GM21381 (cell line): ENCODE measurements at regions not wholly inside any gene's neighbourhood (a gene's known extent, or its start where the extent isn't known, plus 50 kb on each side); places are given as distances from the start of the nearest gene placed in this dataset.

Experiments
- ATAC-seq: cut with Tn5 transposase; IDR thresholded peaks from one replicate; pipeline ENCODE4 v1.9.1; 2021; ENCODE audit warnings: mild to moderate bottlenecking, moderate library complexity; ENCODE audit not compliant: unreplicated experiment

DNA sequence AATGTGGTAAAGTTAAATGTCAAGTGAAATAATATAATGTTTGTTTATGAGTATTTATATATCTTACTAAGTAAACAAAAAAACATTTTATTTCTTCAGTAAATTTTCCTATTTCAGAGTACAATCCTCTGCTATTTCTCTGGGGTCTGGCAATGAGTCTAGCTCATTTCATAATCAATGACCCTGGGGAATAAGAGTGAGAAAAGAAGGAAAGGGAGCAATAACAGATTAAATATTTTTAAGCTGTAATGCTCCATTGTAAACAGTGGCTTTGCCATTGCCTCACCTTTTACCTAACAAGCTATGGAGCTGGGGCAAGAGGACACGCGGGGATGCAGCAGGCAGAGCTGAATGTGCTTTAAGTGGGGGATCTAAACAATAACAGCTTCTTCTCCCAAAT, 1071.9 kb downstream of the FLRT2 start:
- no peak for ATAC-seq

DNA sequence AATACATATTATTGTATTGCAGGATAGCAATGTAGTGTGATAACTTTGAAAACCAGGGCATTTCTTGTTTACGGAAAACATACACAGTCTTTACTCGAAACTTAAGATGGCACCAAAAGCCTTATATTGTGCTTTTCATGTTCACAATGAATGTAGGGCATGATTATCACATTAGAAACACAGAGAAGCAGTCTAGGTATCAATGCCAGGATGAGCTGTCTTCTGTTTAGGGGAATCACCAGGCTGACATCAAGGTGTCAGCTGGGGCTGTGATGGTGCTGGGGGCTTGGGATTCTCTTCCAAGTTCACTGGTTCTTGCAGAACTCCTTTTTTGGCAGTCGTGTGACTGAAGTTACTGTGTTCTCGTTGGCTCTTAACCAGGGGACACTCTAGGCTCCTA, 1067.3 kb downstream of the FLRT2 start:
- ATAC-seq = no peak

GRCh38 chr14:86596024-86596423, 1066.1 kb downstream of the FLRT2 start:
- no peak for ATAC-seq

- no peak for ATAC-seq
Observed at GRCh38 chr14:86575141-86575540, 1045.2 kb downstream of the FLRT2 start.

DNA sequence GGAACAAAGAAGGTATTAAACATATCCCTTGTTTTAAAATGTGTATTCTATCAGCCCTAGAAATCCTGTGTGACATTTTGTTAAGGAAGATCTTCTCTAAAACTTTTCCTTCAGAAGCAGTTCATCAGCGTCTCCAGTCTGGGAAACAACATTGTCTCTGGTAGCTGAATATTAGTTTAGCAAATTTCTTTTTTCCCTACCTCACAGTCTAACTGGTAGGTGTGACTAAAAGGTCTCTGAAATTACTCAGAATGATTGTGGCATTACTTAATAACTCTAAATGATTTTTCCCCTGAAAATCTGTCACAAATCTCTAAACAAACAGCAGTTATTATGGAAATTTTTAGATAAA, 1044.8 kb downstream of the FLRT2 start:
- no peak for ATAC-seq

DNA sequence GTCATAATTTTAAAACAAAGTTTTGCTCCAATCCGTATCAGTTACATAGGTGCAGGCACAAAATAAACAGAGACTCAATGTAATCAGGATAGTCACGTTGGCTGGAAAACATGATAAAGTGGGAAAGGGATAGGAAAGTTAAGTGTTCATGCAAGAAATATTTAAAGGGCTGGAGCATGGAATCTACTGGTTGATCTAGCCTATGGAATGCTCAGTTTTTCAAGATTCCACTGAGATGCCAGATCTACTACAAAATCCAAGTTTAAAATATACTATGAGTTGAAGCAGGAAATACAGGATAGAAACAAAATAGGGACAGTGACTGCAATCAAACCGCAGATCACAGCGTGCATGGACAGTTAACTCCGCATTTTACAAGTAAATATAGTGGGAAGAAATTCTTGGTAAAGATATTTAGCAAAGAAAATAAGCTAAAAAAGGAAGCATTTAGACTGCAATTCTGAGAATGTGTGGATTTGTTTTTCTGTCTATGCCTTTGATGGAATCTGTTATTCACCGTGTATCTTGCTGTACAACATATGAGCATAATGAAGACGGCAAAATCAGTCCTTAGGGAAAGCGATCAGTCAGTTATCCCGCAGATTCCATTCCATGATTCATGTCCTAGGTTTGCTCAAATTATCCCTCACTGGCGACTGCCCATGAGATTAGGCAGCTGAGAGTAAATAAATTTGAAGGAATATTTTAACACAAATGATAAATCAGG, 1044.3 kb downstream of the FLRT2 start:
- no peak for ATAC-seq

- ATAC-seq = no peak
Observed at GRCh38 chr14:86570371-86570770, 1040.4 kb downstream of the FLRT2 start.

GRCh38 chr14:86543521-86543920, 1013.6 kb downstream of the FLRT2 start:
- no peak for ATAC-seq

DNA sequence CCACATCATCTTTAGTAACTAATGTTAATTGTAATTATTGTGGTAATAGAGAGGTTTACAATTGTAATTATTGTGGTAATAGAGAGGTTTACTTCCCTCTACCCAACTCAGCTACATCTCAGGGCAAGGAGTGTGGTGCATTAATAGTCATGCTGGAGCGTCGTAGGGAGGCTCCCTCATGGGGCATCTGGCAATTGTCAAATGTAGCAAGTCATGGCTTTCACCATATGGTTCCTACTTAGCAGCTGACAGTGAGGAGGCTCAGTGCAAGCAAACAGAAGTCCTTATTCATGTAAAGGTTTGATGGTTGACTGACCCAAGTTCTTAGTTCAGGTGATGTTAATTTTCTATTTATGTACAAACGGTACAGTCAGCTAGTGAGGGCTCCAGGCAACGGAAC, 1012.0 kb downstream of the FLRT2 start:
- ATAC-seq = no peak

- ATAC-seq = no peak
Observed at GRCh38 chr14:86540636-86541247, 1010.8 kb downstream of the FLRT2 start.

DNA sequence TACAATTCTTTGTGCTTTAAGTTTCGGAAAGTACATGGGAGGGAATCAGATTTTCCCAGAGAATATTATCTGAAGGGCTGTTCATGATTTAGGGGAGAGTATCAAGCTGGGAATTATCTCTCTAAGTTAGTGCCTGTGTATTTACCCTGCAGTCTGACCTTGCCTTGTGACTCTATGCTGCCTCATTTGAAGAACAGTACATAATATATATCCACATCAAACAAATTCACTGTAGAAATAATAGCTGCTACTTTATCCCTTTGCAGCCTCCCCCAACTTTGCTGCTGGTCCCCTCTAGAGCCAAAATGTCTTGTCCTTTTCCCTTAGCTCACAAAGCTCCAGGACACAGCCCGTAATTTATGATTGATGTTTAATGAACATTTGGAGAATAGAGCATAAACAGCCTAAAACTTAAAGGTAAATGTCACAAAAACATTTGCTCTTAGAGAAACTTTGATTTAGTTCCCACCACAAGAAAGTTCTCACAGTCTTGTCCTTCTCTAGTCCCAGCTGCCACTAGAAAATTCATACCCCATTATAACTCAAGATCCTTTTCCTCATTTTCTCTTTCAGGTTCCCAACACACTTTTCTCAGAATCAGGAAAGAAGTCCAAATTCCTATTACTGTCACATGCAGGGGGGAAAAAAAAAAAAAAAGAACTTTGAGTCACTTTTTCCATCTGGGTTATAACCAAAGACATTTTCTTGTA, 1009.6 kb downstream of the FLRT2 start:
- ATAC-seq = no peak

DNA sequence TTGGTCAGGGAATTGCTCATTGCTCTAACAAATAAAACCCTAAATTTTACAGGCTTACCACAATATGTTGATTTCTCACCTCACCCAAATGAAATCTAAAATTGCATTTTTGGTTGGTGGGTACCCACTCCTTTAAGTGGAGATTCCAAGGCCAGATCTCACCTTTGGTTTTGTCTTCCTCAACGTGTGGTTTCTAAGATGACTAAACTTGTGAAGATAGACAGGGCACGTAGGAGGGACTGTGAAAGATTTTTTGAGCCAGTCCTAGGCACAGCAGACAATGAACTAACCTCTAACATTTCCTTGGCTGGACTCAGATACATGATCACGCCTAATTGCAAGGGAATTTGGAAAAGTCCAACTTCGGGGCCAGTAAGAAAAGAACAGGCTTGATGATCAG, 1003.9 kb downstream of the FLRT2 start:
- no peak for ATAC-seq

- no peak for ATAC-seq
Observed at GRCh38 chr14:86532219-86532618, 1002.3 kb downstream of the FLRT2 start.

GRCh38 chr14:86530457-86530856, 1000.5 kb downstream of the FLRT2 start:
- no peak for ATAC-seq

- ATAC-seq = no peak
Observed at GRCh38 chr14:86527312-86527711, 997.4 kb downstream of the FLRT2 start.

DNA sequence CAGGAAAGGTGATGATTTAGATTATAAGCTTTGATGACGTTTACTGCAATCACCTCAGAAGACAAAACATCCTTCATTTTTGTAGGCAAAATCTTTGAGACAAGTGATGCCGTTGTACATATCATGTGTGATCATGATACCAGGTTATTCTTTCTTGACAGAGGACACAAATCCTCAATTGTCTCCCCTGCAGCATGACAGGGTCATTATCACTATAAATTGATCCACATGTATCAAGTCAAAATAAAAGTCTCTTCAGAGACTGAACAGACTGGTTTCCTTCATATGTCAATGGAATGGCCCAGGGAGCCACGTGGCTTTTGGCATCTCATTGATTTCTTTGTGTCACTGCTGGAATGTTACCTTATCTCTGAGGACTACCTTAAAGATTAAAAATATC, 995.7 kb downstream of the FLRT2 start:
- no peak for ATAC-seq

DNA sequence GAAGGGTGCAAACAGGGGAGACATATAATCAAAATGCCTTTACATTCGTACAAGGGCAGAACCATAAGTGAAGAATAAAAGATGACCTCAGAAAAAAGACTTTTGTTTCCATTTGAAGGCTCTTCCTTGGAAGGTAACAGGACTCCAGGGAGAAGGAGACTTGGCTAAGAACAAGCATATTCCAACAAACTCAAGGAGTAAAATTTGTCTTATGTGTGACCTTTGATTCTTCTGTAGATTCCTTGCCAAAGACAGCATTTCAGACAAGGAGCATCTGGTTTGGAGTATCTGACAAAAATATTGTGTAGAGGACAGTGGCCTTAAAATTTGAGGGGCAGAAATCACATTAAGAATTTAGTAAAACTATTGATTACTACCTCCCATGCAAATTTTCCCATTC, 991.9 kb downstream of the FLRT2 start:
- ATAC-seq = no peak

GRCh38 chr14:86521031-86521730, 991.2 kb downstream of the FLRT2 start:
- no peak for ATAC-seq

GRCh38 chr14:86518298-86518697, 988.4 kb downstream of the FLRT2 start:
- ATAC-seq = no peak

- ATAC-seq = no peak
Observed at GRCh38 chr14:86515195-86515594, 985.3 kb downstream of the FLRT2 start.

DNA sequence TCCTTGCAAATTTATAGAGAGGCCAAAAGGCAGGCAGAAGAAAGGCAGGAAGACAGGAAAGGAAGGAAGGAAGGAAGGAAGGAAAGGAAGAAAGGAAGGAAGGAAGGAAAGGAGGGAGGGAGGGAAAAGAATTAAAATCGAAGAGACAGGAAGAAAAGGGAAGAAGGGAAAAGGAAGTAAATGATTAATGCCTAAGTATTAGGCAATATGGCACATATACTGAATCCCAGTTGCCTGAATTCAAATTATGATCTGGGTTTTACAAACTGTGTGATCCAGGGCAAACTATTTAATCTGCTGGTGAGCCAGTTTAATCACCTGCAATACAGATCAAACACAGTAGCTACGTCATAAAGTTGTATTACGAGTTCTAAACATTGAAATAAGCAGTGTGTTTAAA, 983.6 kb downstream of the FLRT2 start:
- ATAC-seq = no peak

DNA sequence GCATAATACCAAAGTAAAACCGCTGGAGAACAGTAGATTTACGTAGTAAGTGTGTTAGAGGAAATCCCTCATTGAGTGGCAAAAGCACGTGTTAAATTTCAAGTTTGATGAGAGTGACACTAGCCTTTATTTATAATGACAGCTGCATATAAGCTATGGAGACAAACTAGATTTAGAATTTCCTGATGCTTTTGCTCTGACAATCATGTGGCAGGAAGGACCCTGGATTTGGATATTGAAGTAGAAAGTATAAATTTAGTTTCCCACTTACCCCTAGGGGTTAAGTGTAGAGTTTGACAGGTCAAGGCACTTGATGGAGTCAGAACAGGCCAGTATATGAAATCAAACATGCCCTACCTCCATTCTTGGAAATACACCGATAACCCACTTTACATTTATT, 983.1 kb downstream of the FLRT2 start:
- ATAC-seq = no peak
